Neural cell (in vitro differentiated cells): ENCODE measurements at regions not wholly inside any gene's neighbourhood (a gene's known extent, or its start where the extent isn't known, plus 50 kb on each side); places are given as distances from the start of the nearest gene placed in this dataset.

Experiments used
- CTCF ChIP-seq: fragments of 450-650 bp; IDR thresholded peaks from 2 replicates; pipeline ENCODE4 v1.5.1; 2014; ENCODE audit warnings: antibody characterized with exemption, mild to moderate bottlenecking, moderate library complexity; ENCODE audit not compliant: poor library complexity, severe bottlenecking
- EP300 ChIP-seq: fragments of 450-650 bp; conservative IDR thresholded peaks from 2 replicates; pipeline ENCODE4 v1.6.1; 2014; ENCODE audit warnings: antibody characterized with exemption, mild to moderate bottlenecking, moderate library complexity; ENCODE audit not compliant: poor library complexity, severe bottlenecking
- EZH2 ChIP-seq: fragments of 200-600, 300-800 bp; shearing (Covaris generic), sonication (generic); IDR thresholded peaks from 2 replicates; pipeline ENCODE4 v1.6.1; 2014; ENCODE audit warnings: antibody characterized with exemption, low read length, borderline replicate concordance, mild to moderate bottlenecking; ENCODE audit not compliant: insufficient read depth, poor library complexity, severe bottlenecking
- POLR2AphosphoS5 ChIP-seq: IDR thresholded peaks from 2 replicates; pipeline ENCODE4 v1.6.1; 2012
- SMC3 ChIP-seq: fragments of 450-650 bp; conservative IDR thresholded peaks from 2 replicates; pipeline ENCODE4 v1.6.1; 2014; ENCODE audit warnings: antibody characterized with exemption, mild to moderate bottlenecking, moderate library complexity; ENCODE audit not compliant: poor library complexity

GRCh38 chr20:22426772-22427171, 157.6 kb downstream of the FOXA2 start:
- TF ChIP-seq CTCF (no peak), POLR2AphosphoS5 (no peak), EP300 (no peak), SMC3 (no peak), EZH2 (no peak)
